ENCODE measurements at regions not wholly inside any gene's neighbourhood (a gene's known extent, or its start where the extent isn't known, plus 50 kb on each side); places are given as distances from the start of the nearest gene placed in this dataset.
"Not testable (repeated sequence)": the region's sequence is repeated elsewhere in the genome, so short reads cannot be mapped to it uniquely, and the experiment has no call there.

DNA sequence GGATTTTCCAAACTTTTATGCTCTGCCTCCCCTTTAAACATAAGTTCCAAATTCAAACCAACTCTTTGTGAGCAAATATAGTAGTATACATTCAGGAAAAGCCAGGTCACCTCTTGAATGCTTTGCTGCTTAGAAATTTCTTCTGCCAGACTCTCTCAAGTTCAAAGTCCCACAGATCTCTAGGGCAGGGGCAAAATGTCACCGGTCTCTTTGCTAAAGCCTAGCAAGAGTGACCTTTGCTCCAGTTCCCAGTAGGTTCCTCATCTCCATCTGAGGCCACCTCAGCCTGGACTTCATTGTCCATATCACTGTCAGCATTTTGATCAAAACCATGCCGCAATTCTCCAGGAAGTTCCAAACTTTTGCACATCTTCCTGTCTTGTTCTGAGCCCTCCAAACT lies 382.3 kb downstream of the PIK3C3 start:
- H3K9ac ChIP-seq (ENCODE audit: low read length); H3K27me3 ChIP-seq (ENCODE audit: control insufficient read depth in 1 of 2, insufficient read depth in 2 of 2, low read length in 2 of 2); H3K27ac ChIP-seq (ENCODE audit: low read depth, low read length); H3K4me1 ChIP-seq (ENCODE audit: insufficient read depth, low read length); H3K9me3 ChIP-seq (ENCODE audit: low read length); H3K4me3 ChIP-seq (ENCODE audit: low read depth in 1 of 2, low read length in 2 of 2); H3K36me3 ChIP-seq (ENCODE audit: insufficient read depth, low read length): not testable (repeated sequence)

- Histone ChIP-seq H3K4me3 (ENCODE audit: low read depth in 1 of 2, low read length in 2 of 2) (no peak overlapping the region), H3K9me3 (ENCODE audit: low read length) (no peaks in the 10 kb centered on the region), H3K4me1 (ENCODE audit: insufficient read depth, low read length) (no peaks in the 10 kb centered on the region), H3K9ac (ENCODE audit: low read length) (no peak overlapping the region), H3K27me3 (ENCODE audit: control insufficient read depth in 1 of 2, insufficient read depth in 2 of 2, low read length in 2 of 2) (no peaks in the 10 kb centered on the region), H3K27ac (ENCODE audit: low read depth, low read length) (no peak overlapping the region), H3K36me3 (ENCODE audit: insufficient read depth, low read length) (no peaks in the 10 kb centered on the region)
Measured at GRCh38 chr18:42338683-42339082, 383.6 kb downstream of the PIK3C3 start.

- Histone ChIP-seq H3K36me3 (ENCODE audit: insufficient read depth, low read length) (no peaks in the 10 kb centered on the region), H3K27ac (ENCODE audit: low read depth, low read length) (no peak overlapping the region), H3K4me3 (ENCODE audit: low read depth in 1 of 2, low read length in 2 of 2) (no peak overlapping the region), H3K9me3 (ENCODE audit: low read length) (no peaks in the 10 kb centered on the region), H3K27me3 (ENCODE audit: control insufficient read depth in 1 of 2, insufficient read depth in 2 of 2, low read length in 2 of 2) (no peaks in the 10 kb centered on the region), H3K4me1 (ENCODE audit: insufficient read depth, low read length) (no peaks in the 10 kb centered on the region), H3K9ac (ENCODE audit: low read length) (no peak overlapping the region)
Measured at GRCh38 chr18:42339372-42339771, 384.3 kb downstream of the PIK3C3 start.

GRCh38 chr18:42340423-42341009 lies 385.5 kb downstream of the PIK3C3 start:
- no peak overlapping the region for H3K4me3 ChIP-seq (ENCODE audit: low read depth in 1 of 2, low read length in 2 of 2)
- no peaks in the 10 kb centered on the region for H3K36me3 ChIP-seq (ENCODE audit: insufficient read depth, low read length)
- H3K27me3 ChIP-seq (ENCODE audit: control insufficient read depth in 1 of 2, insufficient read depth in 2 of 2, low read length in 2 of 2): no peaks in the 10 kb centered on the region
- H3K27ac ChIP-seq (ENCODE audit: low read depth, low read length): no peak overlapping the region
- H3K9ac ChIP-seq (ENCODE audit: low read length): no peak overlapping the region
- no peaks in the 10 kb centered on the region for H3K9me3 ChIP-seq (ENCODE audit: low read length)
- H3K4me1 ChIP-seq (ENCODE audit: insufficient read depth, low read length): no peaks in the 10 kb centered on the region

DNA sequence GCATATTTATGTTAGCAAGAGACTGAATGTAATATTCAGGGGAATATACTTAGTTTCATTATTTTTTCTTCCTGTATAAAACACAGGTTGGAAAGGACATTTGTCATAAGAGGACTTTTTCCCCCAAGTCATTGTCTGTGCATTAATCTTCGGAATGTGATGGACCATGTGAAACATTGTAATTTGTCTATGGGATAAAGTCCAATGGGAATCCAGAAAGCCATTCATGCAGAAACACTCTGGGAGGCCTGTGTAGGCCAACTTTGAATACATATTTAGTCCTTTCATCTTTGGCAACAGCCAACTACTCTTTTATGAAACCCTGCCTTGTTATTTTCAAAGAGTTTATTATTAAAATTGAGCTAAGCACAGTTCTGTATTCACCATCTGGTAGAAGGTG lies 386.4 kb downstream of the PIK3C3 start:
- Histone ChIP-seq H3K27ac (ENCODE audit: low read depth, low read length) (no peak overlapping the region), H3K27me3 (ENCODE audit: control insufficient read depth in 1 of 2, insufficient read depth in 2 of 2, low read length in 2 of 2) (no peaks in the 10 kb centered on the region), H3K9ac (ENCODE audit: low read length) (no peak overlapping the region), H3K36me3 (ENCODE audit: insufficient read depth, low read length) (no peaks in the 10 kb centered on the region), H3K4me3 (ENCODE audit: low read depth in 1 of 2, low read length in 2 of 2) (no peak overlapping the region), H3K9me3 (ENCODE audit: low read length) (no peaks in the 10 kb centered on the region), H3K4me1 (ENCODE audit: insufficient read depth, low read length) (no peaks in the 10 kb centered on the region)

DNA sequence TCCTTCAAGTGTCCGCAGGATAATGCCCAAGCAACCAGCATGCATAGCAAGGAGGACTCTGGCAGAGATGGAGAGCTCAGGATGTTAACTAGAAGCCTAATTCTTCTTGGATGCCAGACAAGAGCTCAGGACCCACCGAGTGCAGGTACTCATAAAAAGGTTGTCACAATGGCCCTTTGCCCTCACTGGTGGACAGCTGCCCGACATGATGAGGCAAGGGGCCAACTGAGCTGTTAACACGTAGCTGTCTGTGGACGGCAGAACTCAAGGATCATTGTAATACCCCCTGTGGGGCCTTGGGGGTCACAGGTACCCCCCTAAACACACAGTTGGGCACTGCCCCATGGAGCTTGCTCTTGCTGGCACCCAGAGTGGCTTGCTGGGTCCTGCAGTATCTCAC lies 393.7 kb downstream of the PIK3C3 start:
- Histone ChIP-seq H3K27ac (ENCODE audit: low read depth, low read length) (no peak overlapping the region), H3K9ac (ENCODE audit: low read length) (no peak overlapping the region), H3K4me3 (ENCODE audit: low read depth in 1 of 2, low read length in 2 of 2) (no peak overlapping the region), H3K36me3 (ENCODE audit: insufficient read depth, low read length) (no peaks in the 10 kb centered on the region), H3K4me1 (ENCODE audit: insufficient read depth, low read length) (no peaks in the 10 kb centered on the region), H3K9me3 (ENCODE audit: low read length) (no peaks in the 10 kb centered on the region), H3K27me3 (ENCODE audit: control insufficient read depth in 1 of 2, insufficient read depth in 2 of 2, low read length in 2 of 2) (no peaks in the 10 kb centered on the region)

DNA sequence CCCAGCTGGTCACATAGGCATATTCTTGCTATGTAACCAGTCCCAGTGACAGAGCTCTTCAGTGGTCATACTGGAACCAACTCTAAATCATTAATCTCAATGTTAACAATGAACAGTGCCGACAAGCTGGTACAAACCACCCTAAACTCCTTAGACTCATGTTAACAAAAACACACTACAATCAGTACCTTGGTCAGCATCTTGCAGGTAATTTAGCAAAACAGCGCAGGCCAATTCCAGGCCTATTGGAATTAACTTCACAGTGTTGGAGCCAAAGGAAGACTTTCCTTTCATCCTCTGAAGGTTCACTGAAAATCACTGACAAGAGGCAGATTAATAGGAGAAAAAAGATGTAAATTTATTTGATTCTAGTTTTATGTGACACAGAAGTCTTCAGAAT lies 396.4 kb downstream of the PIK3C3 start:
- H3K27me3 ChIP-seq (ENCODE audit: control insufficient read depth in 1 of 2, insufficient read depth in 2 of 2, low read length in 2 of 2): no peaks in the 10 kb centered on the region
- no peaks in the 10 kb centered on the region for H3K4me1 ChIP-seq (ENCODE audit: insufficient read depth, low read length)
- no peak overlapping the region for H3K27ac ChIP-seq (ENCODE audit: low read depth, low read length)
- no peak overlapping the region for H3K9ac ChIP-seq (ENCODE audit: low read length)
- H3K36me3 ChIP-seq (ENCODE audit: insufficient read depth, low read length): no peaks in the 10 kb centered on the region
- no peaks in the 10 kb centered on the region for H3K9me3 ChIP-seq (ENCODE audit: low read length)
- no peak overlapping the region for H3K4me3 ChIP-seq (ENCODE audit: low read depth in 1 of 2, low read length in 2 of 2)

DNA sequence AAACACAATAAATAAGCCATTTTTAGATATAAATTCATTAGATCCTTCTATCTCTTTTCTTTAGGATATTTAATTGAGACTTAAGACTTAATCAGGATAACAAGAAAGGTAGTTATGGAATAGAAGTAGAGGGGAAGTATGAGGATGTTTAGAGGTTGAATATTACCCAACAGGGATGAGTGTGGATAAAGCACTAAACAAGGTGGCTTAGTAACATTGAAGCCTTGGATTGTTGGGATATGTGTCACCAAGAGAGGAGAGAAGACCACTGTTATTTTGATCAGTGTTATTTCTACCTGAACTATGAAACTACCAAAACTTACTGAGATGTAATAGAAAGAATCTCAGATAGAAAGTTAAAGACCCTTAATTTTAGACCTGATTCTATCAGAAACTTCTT lies 405.7 kb downstream of the PIK3C3 start:
- Histone ChIP-seq H3K4me1 (ENCODE audit: insufficient read depth, low read length) (no peaks in the 10 kb centered on the region), H3K36me3 (ENCODE audit: insufficient read depth, low read length) (no peaks in the 10 kb centered on the region), H3K9ac (ENCODE audit: low read length) (no peak overlapping the region), H3K9me3 (ENCODE audit: low read length) (no peaks in the 10 kb centered on the region), H3K27me3 (ENCODE audit: control insufficient read depth in 1 of 2, insufficient read depth in 2 of 2, low read length in 2 of 2) (no peaks in the 10 kb centered on the region), H3K27ac (ENCODE audit: low read depth, low read length) (no peak overlapping the region), H3K4me3 (ENCODE audit: low read depth in 1 of 2, low read length in 2 of 2) (no peak overlapping the region)

- Histone ChIP-seq H3K27ac (ENCODE audit: low read depth, low read length) (no peak overlapping the region), H3K27me3 (ENCODE audit: control insufficient read depth in 1 of 2, insufficient read depth in 2 of 2, low read length in 2 of 2) (no peaks in the 10 kb centered on the region), H3K36me3 (ENCODE audit: insufficient read depth, low read length) (no peaks in the 10 kb centered on the region), H3K9ac (ENCODE audit: low read length) (no peak overlapping the region), H3K9me3 (ENCODE audit: low read length) (no peaks in the 10 kb centered on the region), H3K4me3 (ENCODE audit: low read depth in 1 of 2, low read length in 2 of 2) (no peak overlapping the region), H3K4me1 (ENCODE audit: insufficient read depth, low read length) (no peaks in the 10 kb centered on the region)
Measured at GRCh38 chr18:42363446-42364441, 408.7 kb downstream of the PIK3C3 start.

- Histone ChIP-seq H3K4me3 (ENCODE audit: low read depth in 1 of 2, low read length in 2 of 2) (no peak overlapping the region), H3K27ac (ENCODE audit: low read depth, low read length) (no peak overlapping the region), H3K9me3 (ENCODE audit: low read length) (no peaks in the 10 kb centered on the region), H3K4me1 (ENCODE audit: insufficient read depth, low read length) (no peaks in the 10 kb centered on the region), H3K36me3 (ENCODE audit: insufficient read depth, low read length) (no peaks in the 10 kb centered on the region), H3K9ac (ENCODE audit: low read length) (no peak overlapping the region), H3K27me3 (ENCODE audit: control insufficient read depth in 1 of 2, insufficient read depth in 2 of 2, low read length in 2 of 2) (no peaks in the 10 kb centered on the region)
Measured at GRCh38 chr18:42364766-42365165, 409.7 kb downstream of the PIK3C3 start.

DNA sequence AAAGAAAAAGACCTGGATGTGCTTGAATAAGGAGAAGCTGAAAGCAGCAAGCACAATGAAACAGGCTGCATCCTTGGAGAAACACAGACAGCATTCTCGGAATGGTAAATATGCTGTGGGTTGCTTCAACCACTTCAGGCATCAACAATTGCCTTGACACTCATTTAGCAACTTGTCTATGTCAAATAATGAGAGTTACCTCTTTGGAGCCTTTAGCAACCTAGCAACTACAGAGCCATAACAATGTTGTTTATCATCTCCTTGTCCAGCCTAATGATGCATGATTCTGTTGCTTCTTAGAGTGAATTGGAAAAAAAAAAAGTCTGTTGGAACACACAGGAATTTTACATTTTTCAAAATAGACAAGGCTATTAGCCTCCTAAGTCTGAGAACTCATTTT lies 410.6 kb downstream of the PIK3C3 start:
- Histone ChIP-seq H3K4me3 (ENCODE audit: low read depth in 1 of 2, low read length in 2 of 2) (no peak overlapping the region), H3K27me3 (ENCODE audit: control insufficient read depth in 1 of 2, insufficient read depth in 2 of 2, low read length in 2 of 2) (no peaks in the 10 kb centered on the region), H3K36me3 (ENCODE audit: insufficient read depth, low read length) (no peaks in the 10 kb centered on the region), H3K27ac (ENCODE audit: low read depth, low read length) (no peak overlapping the region), H3K9ac (ENCODE audit: low read length) (no peak overlapping the region), H3K9me3 (ENCODE audit: low read length) (no peaks in the 10 kb centered on the region), H3K4me1 (ENCODE audit: insufficient read depth, low read length) (no peaks in the 10 kb centered on the region)

DNA sequence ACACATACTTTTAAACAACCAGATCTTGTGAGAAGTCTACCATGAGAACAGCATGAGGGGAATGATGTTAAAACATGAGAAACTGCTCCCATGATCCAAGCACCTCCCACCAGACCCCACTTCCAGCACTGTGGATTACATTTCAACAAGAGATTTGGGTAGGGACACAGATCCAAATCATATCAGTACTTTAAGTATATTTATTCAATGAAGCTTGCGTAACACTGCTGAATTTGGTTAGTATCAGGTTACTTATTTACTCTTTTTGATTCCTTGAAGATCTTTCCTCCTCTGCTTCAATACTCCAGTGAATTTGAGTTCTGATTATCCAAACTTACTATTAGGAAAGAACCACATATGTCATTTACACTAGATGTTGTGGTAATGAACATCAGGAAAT lies 418.6 kb downstream of the PIK3C3 start:
- H3K4me3 ChIP-seq (ENCODE audit: low read depth in 1 of 2, low read length in 2 of 2): no peak overlapping the region
- H3K4me1 ChIP-seq (ENCODE audit: insufficient read depth, low read length): no peaks in the 10 kb centered on the region
- H3K36me3 ChIP-seq (ENCODE audit: insufficient read depth, low read length): no peaks in the 10 kb centered on the region
- no peaks in the 10 kb centered on the region for H3K27me3 ChIP-seq (ENCODE audit: control insufficient read depth in 1 of 2, insufficient read depth in 2 of 2, low read length in 2 of 2)
- no peak overlapping the region for H3K27ac ChIP-seq (ENCODE audit: low read depth, low read length)
- no peaks in the 10 kb centered on the region for H3K9me3 ChIP-seq (ENCODE audit: low read length)
- H3K9ac ChIP-seq (ENCODE audit: low read length): no peak overlapping the region

Data from muscle layer of colon (tissue), 2 donors.